ENCODE measurements at regions not wholly inside any gene's neighbourhood (a gene's known extent, or its start where the extent isn't known, plus 50 kb on each side); places are given as distances from the start of the nearest gene placed in this dataset.

- no peak for DNase-seq (ENCODE audit: low read depth in 3 of 3)
These were observed 1049.4 kb upstream of the EEF2KMT start for GRCh38 chr16:6146874-6147425.

GRCh38 chr16:6146356-6146755 lies 1048.8 kb upstream of the EEF2KMT start:
- DNase-seq (ENCODE audit: low read depth in 3 of 3): no peak

- no peak for DNase-seq (ENCODE audit: low read depth in 3 of 3)
These were observed 1046.9 kb upstream of the EEF2KMT start for GRCh38 chr16:6144463-6144862.

- no peak for DNase-seq (ENCODE audit: low read depth in 3 of 3)
These were observed 1045.4 kb upstream of the EEF2KMT start for GRCh38 chr16:6143020-6143419.

DNA sequence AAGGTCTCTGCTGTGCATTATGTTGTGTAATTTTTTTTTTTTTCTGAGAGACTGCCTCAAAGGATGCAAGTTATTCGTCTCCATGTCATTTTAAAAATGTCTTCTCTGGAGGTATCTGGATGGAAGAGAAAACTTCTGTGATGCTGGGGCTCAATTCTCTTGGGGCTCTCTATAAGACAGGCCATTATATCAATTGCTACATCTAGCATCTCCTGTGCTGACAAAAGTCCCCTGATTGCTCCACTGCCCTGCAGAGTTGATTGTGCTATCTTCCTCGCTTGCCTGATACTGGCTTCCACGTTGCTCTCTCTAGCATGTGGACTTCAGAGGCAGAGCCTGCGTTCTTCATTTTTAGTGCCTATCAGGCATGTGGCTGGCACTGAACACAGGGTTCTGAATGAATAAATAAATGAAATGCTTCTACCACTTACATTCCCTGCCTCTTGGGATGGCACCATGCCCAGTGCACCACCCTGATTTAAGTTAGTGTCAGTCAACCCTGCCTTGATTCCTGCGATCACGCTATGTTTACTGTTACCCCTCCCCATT lies 1035.5 kb upstream of the EEF2KMT start:
- DNase-seq (ENCODE audit: low read depth in 3 of 3): no peak

DNA sequence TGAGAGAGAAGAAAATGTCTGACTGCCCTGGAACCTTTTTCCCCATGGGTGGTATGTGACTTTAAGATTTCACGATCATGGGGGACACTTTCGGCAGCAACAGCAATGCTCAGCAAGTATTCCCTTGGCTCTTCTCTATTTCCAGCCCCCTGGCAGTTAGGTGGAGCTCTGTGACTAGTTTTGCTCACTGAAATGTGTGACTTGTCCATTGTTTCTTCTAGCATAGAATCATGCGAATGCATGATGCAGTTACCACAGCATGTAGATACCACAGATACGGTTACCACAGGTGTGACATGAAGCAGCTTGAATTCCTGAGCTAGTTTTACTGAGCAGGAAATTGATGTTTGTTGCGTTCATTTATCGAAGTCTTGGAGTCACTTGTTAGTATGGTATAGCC lies 1034.5 kb upstream of the EEF2KMT start:
- no peak for DNase-seq (ENCODE audit: low read depth in 3 of 3)

DNA sequence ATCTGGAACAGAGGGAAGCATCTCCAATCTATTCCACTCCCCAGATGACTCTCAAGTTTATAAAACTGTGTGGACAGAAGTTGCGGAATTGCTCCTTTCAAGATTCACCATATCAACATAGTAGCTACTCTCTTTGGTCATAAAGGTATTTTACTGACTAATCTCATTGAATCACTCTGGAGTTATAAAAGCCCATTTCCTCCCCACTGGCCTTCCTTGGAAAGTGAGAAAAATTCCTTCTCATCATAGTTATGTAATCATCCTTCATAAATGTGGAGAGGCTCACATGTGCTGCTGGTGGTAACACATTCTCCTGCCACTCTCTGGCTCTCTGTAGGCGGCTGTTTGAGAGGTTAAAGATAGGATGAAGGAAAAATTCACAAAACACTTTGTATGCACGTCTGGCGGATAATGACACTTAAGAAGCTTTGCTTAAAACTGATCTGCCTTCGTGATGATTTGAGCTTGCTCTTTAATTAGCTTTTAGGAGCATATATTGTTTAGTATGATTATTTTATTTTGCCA lies 1034.0 kb upstream of the EEF2KMT start:
- no peak for DNase-seq (ENCODE audit: low read depth in 3 of 3)

- no peak for DNase-seq (ENCODE audit: low read depth in 3 of 3)
These were observed 1028.1 kb upstream of the EEF2KMT start for GRCh38 chr16:6125483-6126259.

DNA sequence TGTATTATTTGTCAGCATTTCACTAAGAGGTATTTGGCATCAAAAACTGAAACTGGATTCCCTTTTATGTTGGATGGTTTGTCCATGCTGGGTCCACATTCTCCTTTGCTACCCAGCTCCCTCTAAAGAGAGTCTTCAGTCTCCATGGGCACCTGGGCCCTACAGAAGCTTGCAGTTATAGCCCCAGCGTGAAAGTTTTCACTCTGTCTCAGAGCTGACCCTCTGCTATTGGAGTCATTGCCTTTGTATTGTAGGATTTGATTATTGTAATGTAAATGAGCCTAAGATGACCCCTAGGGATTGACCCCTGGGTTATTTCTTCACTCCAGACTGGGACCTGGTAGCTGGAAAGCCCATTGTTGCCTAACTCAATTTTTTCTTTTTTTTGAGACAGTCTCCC lies 1026.5 kb upstream of the EEF2KMT start:
- no peak for DNase-seq (ENCODE audit: low read depth in 3 of 3)

GRCh38 chr16:6122401-6122800 lies 1024.8 kb upstream of the EEF2KMT start:
- DNase-seq (ENCODE audit: low read depth in 3 of 3): no peak

DNA sequence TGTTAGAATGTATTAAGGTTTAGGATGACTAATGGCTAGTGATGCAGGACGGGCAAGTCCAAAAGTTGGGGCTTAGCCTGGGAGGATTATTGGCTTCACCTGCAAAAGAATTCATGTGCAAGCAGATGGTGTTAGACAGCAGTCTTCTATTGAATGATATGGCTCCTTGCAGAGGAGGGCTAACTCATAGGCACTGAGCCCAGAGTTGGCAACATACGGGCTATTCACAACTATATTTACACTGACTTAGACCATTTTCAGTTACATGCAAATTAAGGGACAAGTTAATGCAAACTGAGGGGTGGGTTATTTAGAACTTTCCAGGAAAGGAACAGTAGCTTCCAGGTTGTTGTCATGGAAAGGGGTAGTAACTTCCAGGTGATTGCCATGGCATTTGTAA lies 1017.1 kb upstream of the EEF2KMT start:
- no peak for DNase-seq (ENCODE audit: low read depth in 3 of 3)

DNA sequence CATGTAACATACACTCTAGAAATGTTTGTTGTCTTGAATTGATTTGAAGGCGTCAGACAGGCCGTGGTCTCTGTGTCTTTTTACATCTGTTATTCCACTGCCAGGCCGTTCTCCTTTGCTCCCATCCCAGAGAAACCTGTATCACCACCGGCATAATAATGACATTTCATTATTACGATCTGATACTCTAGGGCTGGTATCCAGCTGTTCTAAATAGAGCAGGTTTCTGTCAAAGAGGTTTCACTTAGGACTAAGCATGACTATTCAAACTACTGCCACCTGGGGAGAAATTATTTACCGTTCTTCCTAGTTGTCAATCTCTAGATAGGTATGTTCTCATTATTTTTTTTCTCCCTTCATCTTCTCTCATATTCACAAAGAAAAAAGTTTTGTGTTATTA lies 1016.2 kb upstream of the EEF2KMT start:
- DNase-seq (ENCODE audit: low read depth in 3 of 3): no peak

GRCh38 chr16:6112700-6113099 lies 1015.1 kb upstream of the EEF2KMT start:
- no peak for DNase-seq (ENCODE audit: low read depth in 3 of 3)

- DNase-seq (ENCODE audit: low read depth in 3 of 3): no peak
These were observed 1013.8 kb upstream of the EEF2KMT start for GRCh38 chr16:6111390-6111789.

- DNase-seq (ENCODE audit: low read depth in 3 of 3): no peak
These were observed 1012.8 kb upstream of the EEF2KMT start for GRCh38 chr16:6110346-6110745.

DNA sequence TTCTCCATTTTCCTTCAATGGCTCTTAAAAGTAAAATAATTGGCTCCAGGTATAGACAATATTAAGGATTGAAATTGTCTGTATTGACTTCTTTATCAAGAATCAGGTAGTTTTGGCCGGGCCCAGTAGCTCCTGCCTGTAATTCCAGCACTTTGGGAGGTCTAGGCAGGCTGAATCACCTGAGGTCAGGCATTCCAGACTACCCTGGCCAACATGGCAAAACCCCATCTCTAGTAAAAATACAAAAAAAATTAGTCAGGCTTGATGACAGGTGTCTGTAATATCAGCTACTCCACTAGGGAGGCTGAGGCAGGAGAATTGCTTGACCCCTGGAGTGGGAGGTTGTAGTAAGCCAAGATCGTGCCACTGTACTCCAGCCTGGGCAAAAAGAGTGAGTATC lies 1008.5 kb upstream of the EEF2KMT start:
- DNase-seq (ENCODE audit: low read depth in 3 of 3): no peak

- DNase-seq (ENCODE audit: low read depth in 3 of 3): no peak
These were observed 1007.5 kb upstream of the EEF2KMT start for GRCh38 chr16:6105115-6105514.

GRCh38 chr16:6104428-6104827 lies 1006.8 kb upstream of the EEF2KMT start:
- DNase-seq (ENCODE audit: low read depth in 3 of 3): no peak

GRCh38 chr16:6103561-6103960 lies 1006.0 kb upstream of the EEF2KMT start:
- no peak for DNase-seq (ENCODE audit: low read depth in 3 of 3)

DNA sequence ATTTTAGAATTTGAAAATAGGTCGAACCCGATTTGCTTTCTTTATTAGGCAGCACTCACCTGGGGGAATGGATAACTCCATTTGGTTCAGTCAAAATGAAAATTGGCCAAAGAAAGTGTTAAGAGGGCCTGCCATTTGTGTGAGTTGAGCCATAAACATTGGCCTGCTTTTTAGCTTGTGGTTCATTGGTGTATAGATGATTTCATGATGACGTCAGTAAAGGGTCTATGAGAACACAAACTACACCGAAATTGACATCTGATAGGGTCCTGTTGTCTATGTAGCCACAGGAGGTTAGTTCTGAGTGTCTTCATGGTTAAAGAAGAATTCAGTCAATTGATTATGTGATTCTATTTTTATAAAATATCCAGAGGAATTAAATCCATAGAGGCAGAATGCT lies 1001.5 kb upstream of the EEF2KMT start:
- DNase-seq (ENCODE audit: low read depth in 3 of 3): no peak

DNA sequence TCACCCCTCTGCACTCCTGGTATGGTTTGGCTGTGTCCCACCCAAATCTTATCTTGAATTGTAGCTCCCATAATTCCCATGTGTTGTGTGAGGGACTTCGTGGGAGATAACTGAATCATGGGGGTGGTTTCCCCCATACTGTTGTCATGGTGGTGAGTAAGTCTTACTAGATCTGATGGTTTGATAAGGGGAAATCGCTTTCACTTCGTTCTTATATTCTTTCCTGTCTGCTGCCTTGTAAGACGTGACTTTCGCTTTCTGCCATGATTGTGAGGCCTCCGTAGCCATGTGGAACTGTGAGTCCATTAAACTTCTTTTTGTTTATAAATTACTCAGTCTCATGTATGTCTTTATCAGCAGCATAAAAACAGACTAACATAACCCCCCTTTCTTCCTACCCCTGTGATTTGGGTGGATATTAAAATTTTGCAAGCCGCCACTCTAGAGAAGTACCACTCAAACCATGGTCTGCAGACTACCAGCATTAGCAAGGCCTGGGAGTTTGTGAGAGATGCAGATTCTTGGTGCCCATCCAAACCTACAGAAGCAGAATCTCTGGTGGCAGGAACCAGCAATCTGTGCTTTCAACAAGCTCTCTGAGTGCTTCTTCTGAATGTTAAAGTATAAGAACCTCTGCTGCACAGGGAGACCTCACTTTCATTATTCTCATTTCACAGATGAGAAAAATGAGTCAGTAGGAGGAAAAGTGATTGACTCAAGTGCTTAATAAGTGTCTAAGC lies 999.5 kb upstream of the EEF2KMT start:
- no peak for DNase-seq (ENCODE audit: low read depth in 3 of 3)

DNA sequence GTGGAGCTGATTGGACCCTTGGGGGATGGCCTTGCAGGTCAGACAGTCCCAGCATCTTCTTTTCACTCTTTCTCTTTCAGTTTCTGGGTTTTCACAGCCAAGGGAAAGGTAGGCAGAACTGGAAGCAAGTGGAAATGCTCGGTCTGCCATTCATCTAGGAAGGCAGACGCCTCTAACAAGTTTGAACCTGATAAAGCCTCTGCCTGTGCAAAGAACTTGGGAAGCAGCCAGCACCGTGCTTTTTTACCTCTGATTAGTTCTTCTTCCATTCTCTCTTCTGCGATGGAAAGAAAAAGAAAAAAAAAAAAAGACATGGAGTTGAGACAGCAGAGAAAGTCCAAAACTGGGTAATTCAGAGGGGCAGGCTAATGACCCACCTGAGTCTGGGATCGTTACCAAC lies 997.8 kb upstream of the EEF2KMT start:
- no peak for DNase-seq (ENCODE audit: low read depth in 3 of 3)

DNA sequence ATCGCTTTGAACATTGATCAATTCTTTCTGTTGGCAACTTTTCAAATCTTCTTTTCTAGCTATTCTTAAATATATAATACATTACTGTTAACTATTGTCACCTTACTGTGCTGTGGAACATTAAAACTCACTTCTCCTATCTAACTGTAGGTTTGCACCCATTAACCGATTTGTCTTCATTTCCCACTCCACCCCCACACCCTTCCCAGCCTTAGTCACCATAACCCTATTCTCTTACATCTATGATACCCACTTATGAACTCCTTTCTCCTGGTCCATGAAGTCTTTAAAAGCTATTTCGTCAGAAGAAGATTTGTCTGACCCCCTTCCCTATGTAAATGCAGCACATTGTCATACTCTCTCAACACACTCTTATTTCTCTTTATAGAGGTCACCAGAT lies 993.4 kb upstream of the EEF2KMT start:
- no peak for DNase-seq (ENCODE audit: low read depth in 3 of 3)
